GM06990 (cell line): ENCODE measurements at regions not wholly inside any gene's neighbourhood (a gene's known extent, or its start where the extent isn't known, plus 50 kb on each side); places are given as distances from the start of the nearest gene placed in this dataset.

Experiments used
- DNase-seq: peaks from one replicate; pipeline ENCODE4 v3.0.0-alpha.2; 2011; ENCODE audit not compliant: insufficient read length; ENCODE audit errors: extremely low read depth
- H3K27me3 ChIP-seq: replicated peaks from 2 replicates; pipeline ENCODE4 v1.6.0; 2011; ENCODE audit warnings: low read length; ENCODE audit not compliant: control insufficient read depth, insufficient read depth
- H3K36me3 ChIP-seq: 2 replicates; pipeline ENCODE4 v1.5.1; 2011; ENCODE audit warnings: low read length; ENCODE audit not compliant: control insufficient read depth, insufficient read depth
- H3K4me3 ChIP-seq: replicated peaks from 2 replicates; pipeline ENCODE4 v1.5.1; 2011; ENCODE audit warnings: low read depth, mild to moderate bottlenecking, control low read depth, low read length
- CTCF ChIP-seq: IDR thresholded peaks from 2 replicates; pipeline ENCODE4 v1.5.1; 2011; ENCODE audit warnings: low read length, control low read depth, mild to moderate bottlenecking, inconsistent platforms; ENCODE audit not compliant: insufficient read depth, poor library complexity, severe bottlenecking

GRCh38 chr9:87128844-87129493, 181.7 kb upstream of the GAS1 start:
- no peak for TF ChIP-seq CTCF
- Histone ChIP-seq H3K36me3 (no peaks in the 10 kb centered on the region), H3K27me3 (no peaks in the 10 kb centered on the region; the same call in 1 of the 2 replicates), H3K4me3 (no peak overlapping the region)
- DNase-seq: no peak

GRCh38 chr9:87135074-87135473, 187.8 kb upstream of the GAS1 start:
- no peak for DNase-seq
- H3K27me3 ChIP-seq: no peaks in the 10 kb centered on the region; the same call in 1 of the 2 replicates
- TF ChIP-seq CTCF: no peak
- H3K36me3 ChIP-seq: no peaks in the 10 kb centered on the region
- H3K4me3 ChIP-seq: no peak overlapping the region

- no peaks in the 10 kb centered on the region for H3K36me3 ChIP-seq
- DNase-seq: no peak
- no peaks in the 10 kb centered on the region; the same call in none of the 2 replicates for H3K27me3 ChIP-seq
- no peak for TF ChIP-seq CTCF
- no peak overlapping the region for H3K4me3 ChIP-seq
These were observed 190.4 kb upstream of the GAS1 start for GRCh38 chr9:87137718-87138117.

- DNase-seq: no peak
- Histone ChIP-seq H3K36me3 (no peaks in the 10 kb centered on the region), H3K4me3 (no peak overlapping the region), H3K27me3 (no peaks in the 10 kb centered on the region; the same call in none of the 2 replicates)
- no peak for TF ChIP-seq CTCF
These were observed 191.1 kb upstream of the GAS1 start for GRCh38 chr9:87138128-87139040.

GRCh38 chr9:87139099-87139730, 191.9 kb upstream of the GAS1 start:
- DNase-seq: no peak
- H3K27me3 ChIP-seq: no peaks in the 10 kb centered on the region; the same call in none of the 2 replicates
- H3K36me3 ChIP-seq: no peaks in the 10 kb centered on the region
- no peak overlapping the region for H3K4me3 ChIP-seq
- TF ChIP-seq CTCF: no peak
